Naive thymus-derived CD4-positive, alpha-beta T cell (primary cell): ENCODE measurements at regions not wholly inside any gene's neighbourhood (a gene's known extent, or its start where the extent isn't known, plus 50 kb on each side); places are given as distances from the start of the nearest gene placed in this dataset.
"Not testable (repeated sequence)": the region's sequence is repeated elsewhere in the genome, so short reads cannot be mapped to it uniquely, and the experiment has no call there.

ENCODE experiments used
- ATAC-seq: fragments of 150-1000 bp; cut with Tn5 transposase; 2 replicates; pipeline ENCODE4 v1.10.0; 2021; ENCODE audit warnings: mild to moderate bottlenecking, moderate library complexity
- CTCF ChIA-PET: fragments of 350-600 bp; sonication (Branson Sonifier 250); formaldehyde crosslinking; loops from one replicate; lab custom pipeline; 2021; ENCODE audit warnings: antibody characterized with exemption; lab: Charles Lee
- POLR2A ChIA-PET: fragments of 350-600 bp; sonication (Branson Sonifier 250); formaldehyde crosslinking; loops from one replicate; lab custom pipeline; 2021; ENCODE audit warnings: antibody characterized with exemption, inconsistent platforms; lab: Charles Lee
- DNase-seq, 9 donors: peaks; one replicate each; pipeline versions ENCODE4 v3.0.0 to v3.0.0-alpha.2; 2020 to 2022; ENCODE audit warnings: mixed read lengths in 1 of 9
- H3K27ac ChIP-seq: one replicate; pipeline ENCODE4 v1.7.0; 2013; ENCODE audit warnings: mild to moderate bottlenecking, low read depth, low read length, moderate library complexity
- H3K27me3 ChIP-seq, 2 donors: one replicate each; pipeline ENCODE4 v1.7.0; 2013; ENCODE audit warnings: low read length in 2 of 2, mild to moderate bottlenecking in 2 of 2, moderate library complexity in 2 of 2; ENCODE audit not compliant: control insufficient read depth in 2 of 2, insufficient read depth in 2 of 2
- H3K36me3 ChIP-seq, 3 experiments: 1 replicate in 2 of 3; 2 replicates in 1 of 3; pipeline ENCODE4 v1.7.0; 2013; ENCODE audit warnings: low read length in 3 of 3, mild to moderate bottlenecking in 3 of 3, moderate library complexity in 1 of 3; ENCODE audit not compliant: insufficient read depth in 3 of 3, control insufficient read depth in 2 of 3
- H3K4me1 ChIP-seq, 2 donors: one replicate each; pipeline ENCODE4 v1.7.0; 2013; ENCODE audit warnings: low read length in 2 of 2, mild to moderate bottlenecking in 2 of 2, moderate library complexity in 1 of 2; ENCODE audit not compliant: control insufficient read depth in 2 of 2, insufficient read depth in 2 of 2
- H3K4me3 ChIP-seq: 2 replicates; pipeline ENCODE4 v1.7.0; 2013; ENCODE audit warnings: mild to moderate bottlenecking, low read length
- H3K9me3 ChIP-seq, 3 experiments: 1 replicate in 2 of 3; 2 replicates in 1 of 3; pipeline ENCODE4 v1.7.0; 2013; ENCODE audit warnings: low read length in 3 of 3; ENCODE audit not compliant: control insufficient read depth in 2 of 3
- H3K27ac Mint-ChIP-seq, 9 donors: one replicate each; pipeline ENCODE4 v1.8.0; 2020 to 2022; ENCODE audit warnings: mixed read lengths in 9 of 9, mild to moderate bottlenecking in 8 of 9, moderate library complexity in 5 of 9, inconsistent platforms in 2 of 9
- H3K27me3 Mint-ChIP-seq, 5 donors: one replicate each; pipeline ENCODE4 v1.8.0; 2021 to 2022; ENCODE audit warnings: mixed read lengths in 5 of 5, mild to moderate bottlenecking in 1 of 5
- H3K36me3 Mint-ChIP-seq, 5 donors: one replicate each; pipeline ENCODE4 v1.8.0; 2020 to 2022; ENCODE audit warnings: mixed read lengths in 5 of 5, mild to moderate bottlenecking in 3 of 5, inconsistent platforms in 1 of 5
- H3K4me1 Mint-ChIP-seq, 7 donors: one replicate each; pipeline ENCODE4 v1.8.0; 2020 to 2022; ENCODE audit warnings: mixed read lengths in 7 of 7, mild to moderate bottlenecking in 3 of 7, inconsistent platforms in 1 of 7
- H3K4me3 Mint-ChIP-seq, 10 donors: one replicate each; pipeline ENCODE4 v1.8.0; 2020 to 2022; ENCODE audit warnings: mild to moderate bottlenecking in 10 of 10, mixed read lengths in 10 of 10, moderate library complexity in 6 of 10, inconsistent platforms in 2 of 10
- H3K9me3 Mint-ChIP-seq, 11 donors: one replicate each; pipeline ENCODE4 v1.8.0; 2020 to 2022; ENCODE audit warnings: mixed read lengths in 11 of 11, mild to moderate bottlenecking in 4 of 11, inconsistent platforms in 1 of 11, moderate library complexity in 1 of 11
- intact Hi-C, 2 donors: fragments of 100-400 bp; cut with micrococcal nuclease; formaldehyde crosslinking; loops; one replicate each; pipeline ENCODE4 v1.15.1; 2023

DNA sequence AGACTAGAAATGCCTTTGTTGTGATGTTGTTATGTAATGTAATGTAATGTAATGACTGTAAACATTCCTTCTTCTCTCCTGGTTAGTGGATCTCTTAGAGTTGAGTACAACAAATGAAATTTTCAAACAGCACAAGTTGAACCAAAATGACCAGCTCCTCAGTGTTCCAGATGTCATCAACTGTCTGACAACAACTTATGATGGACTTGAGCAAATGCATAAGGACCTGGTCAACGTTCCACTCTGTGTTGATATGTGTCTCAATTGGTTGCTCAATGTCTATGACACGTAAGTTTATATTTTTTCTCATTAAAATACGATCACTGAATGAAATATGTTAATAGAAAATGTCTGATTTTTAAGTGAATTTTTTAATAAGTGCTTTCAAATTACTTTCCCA lies 496.7 kb downstream of the UTRN start:
- H3K36me3 ChIP-seq: peaks cover 0 to 8% (median 0%) of the 10 kb centered on the region in 3 experiments
- intact Hi-C loops: loop anchor here in 1 of 2 donors (5.0 kb wide), 1 partner anchor 200 kb away; no protein-coding TSS in a partner anchor
- ATAC-seq (no peak), DNase-seq (no peak)
- H3K9me3 ChIP-seq: no peaks in the 10 kb centered on the region
- ChIA-PET CTCF (interaction anchor here (0.6 kb wide), 1 partner anchor 523 kb away, joined by 3 read pairs; no protein-coding TSS in a partner anchor), POLR2A (interaction anchor here (0.6 kb wide), 1 partner anchor 15 kb away, joined by 5 read pairs; no protein-coding TSS in a partner anchor)
- no peak overlapping the region for H3K27ac ChIP-seq
- Mint-ChIP-seq H3K4me1 (peaks cover 0 to 12% (median 4%) of the 10 kb centered on the region in 7 donors), H3K9me3 (no peaks in the 10 kb centered on the region), H3K36me3 (peaks cover 15 to 56% (median 37%) of the 10 kb centered on the region in 5 donors), H3K4me3 (no peak overlapping the region), H3K27me3 (no peaks in the 10 kb centered on the region), H3K27ac (no peak overlapping the region)
- H3K4me1 ChIP-seq: no peaks in the 10 kb centered on the region
- no peak overlapping the region for H3K4me3 ChIP-seq
- H3K27me3 ChIP-seq: no peaks in the 10 kb centered on the region

DNA sequence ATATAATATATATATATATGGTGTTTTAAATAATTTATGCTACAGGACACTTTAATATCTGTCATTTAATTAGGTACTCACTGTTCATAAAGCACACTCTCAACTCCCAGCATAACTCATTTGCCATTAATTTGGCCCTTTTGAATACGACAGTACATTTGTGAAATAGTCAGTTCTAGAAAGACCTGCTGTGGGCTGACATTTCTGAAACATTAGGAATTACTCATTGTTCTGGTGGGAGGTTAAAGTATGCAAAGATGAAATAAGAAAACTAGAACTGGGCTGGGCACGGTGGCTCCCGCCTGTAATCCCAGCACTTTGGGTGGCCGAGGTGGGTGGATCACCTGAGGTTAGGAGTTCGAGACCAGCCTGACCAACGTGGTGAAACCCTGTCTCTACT lies 497.5 kb downstream of the UTRN start:
- ChIA-PET CTCF (interaction anchor here (0.6 kb wide), 1 partner anchor 523 kb away, joined by 3 read pairs; no protein-coding TSS in a partner anchor), POLR2A (interaction anchor here (0.6 kb wide), 1 partner anchor 16 kb away, joined by 5 read pairs; no protein-coding TSS in a partner anchor)
- Histone ChIP-seq H3K36me3 (peaks cover 0 to 9% (median 0%) of the 10 kb centered on the region in 3 experiments), H3K27me3 (no peaks in the 10 kb centered on the region), H3K4me3 (no peak overlapping the region), H3K4me1 (no peaks in the 10 kb centered on the region), H3K27ac (no peak overlapping the region), H3K9me3 (no peaks in the 10 kb centered on the region)
- ATAC-seq (no peak), DNase-seq (no peak)
- H3K36me3 Mint-ChIP-seq: peaks cover 15 to 56% (median 33%) of the 10 kb centered on the region in 5 donors
- H3K4me3 Mint-ChIP-seq: no peak overlapping the region
- peaks cover 0 to 8% (median 3%) of the 10 kb centered on the region in 7 donors for H3K4me1 Mint-ChIP-seq
- no peaks in the 10 kb centered on the region for H3K27me3 Mint-ChIP-seq
- no peaks in the 10 kb centered on the region for H3K9me3 Mint-ChIP-seq
- H3K27ac Mint-ChIP-seq: no peak overlapping the region
- intact Hi-C loops: loop anchor here in 1 of 2 donors (5.0 kb wide), 1 partner anchor 200 kb away; no protein-coding TSS in a partner anchor

DNA sequence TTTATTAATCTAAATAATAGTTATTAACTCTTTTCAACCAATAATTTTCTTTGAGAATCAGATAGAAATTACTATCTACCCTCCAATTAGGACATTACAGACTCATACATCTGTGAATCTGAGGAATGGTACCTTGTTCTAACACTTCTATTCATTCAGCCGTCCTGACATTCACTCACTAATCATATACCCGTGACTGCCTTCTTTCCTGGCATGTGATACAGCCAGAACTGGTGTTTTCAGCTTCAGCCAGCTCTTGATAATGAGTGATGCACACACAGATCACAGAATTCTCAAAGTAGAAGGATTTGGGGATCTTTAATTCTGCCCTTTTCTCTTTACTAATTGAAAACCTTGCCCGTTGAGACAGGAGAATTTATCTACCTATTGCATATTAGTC lies 499.9 kb downstream of the UTRN start:
- peaks cover 0 to 16% (median 3%) of the 10 kb centered on the region in 3 experiments for H3K36me3 ChIP-seq
- no peak overlapping the region for H3K27ac ChIP-seq
- H3K9me3 Mint-ChIP-seq: no peaks in the 10 kb centered on the region
- H3K9me3 ChIP-seq: no peaks in the 10 kb centered on the region
- intact Hi-C loops: no loop called here
- H3K27me3 ChIP-seq: no peaks in the 10 kb centered on the region
- ATAC-seq (no peak), DNase-seq (no peak)
- peaks cover 0 to 8% (median 3%) of the 10 kb centered on the region in 7 donors for H3K4me1 Mint-ChIP-seq
- POLR2A ChIA-PET: no interaction called here
- no peak overlapping the region for H3K4me3 Mint-ChIP-seq
- peaks cover 15 to 60% (median 27%) of the 10 kb centered on the region in 5 donors for H3K36me3 Mint-ChIP-seq
- H3K4me3 ChIP-seq: no peak overlapping the region
- no peaks in the 10 kb centered on the region for H3K4me1 ChIP-seq
- CTCF ChIA-PET: no interaction called here
- H3K27ac Mint-ChIP-seq: no peak overlapping the region
- no peaks in the 10 kb centered on the region for H3K27me3 Mint-ChIP-seq

DNA sequence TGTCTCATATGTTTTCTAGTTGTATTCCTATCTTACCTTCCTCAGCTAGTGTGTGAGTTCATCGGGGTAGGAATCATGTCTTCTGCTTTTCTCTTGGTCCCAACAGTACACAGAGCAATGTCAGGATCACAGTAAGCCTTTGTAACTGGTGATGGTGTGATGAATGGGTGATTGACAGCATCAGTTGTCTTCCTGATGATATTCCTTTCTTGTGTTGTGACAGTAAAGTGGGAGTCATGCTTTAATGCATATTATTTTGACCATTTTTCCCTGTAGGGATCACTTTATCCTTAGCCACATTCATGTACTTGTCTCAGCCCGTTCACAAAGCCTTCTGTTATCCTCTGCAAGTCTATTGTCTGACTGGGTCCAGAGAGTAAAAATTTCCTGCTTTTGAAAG lies 501.7 kb downstream of the UTRN start:
- POLR2A ChIA-PET: no interaction called here
- peaks cover 8 to 62% (median 27%) of the 10 kb centered on the region in 5 donors for H3K36me3 Mint-ChIP-seq
- Histone ChIP-seq H3K4me1 (no peaks in the 10 kb centered on the region), H3K9me3 (no peaks in the 10 kb centered on the region), H3K27me3 (no peaks in the 10 kb centered on the region), H3K4me3 (no peak overlapping the region), H3K36me3 (peaks cover 0 to 21% (median 3%) of the 10 kb centered on the region in 3 experiments), H3K27ac (no peak overlapping the region)
- H3K4me1 Mint-ChIP-seq: peaks cover 0 to 5% (median 0%) of the 10 kb centered on the region in 7 donors
- no peak for DNase-seq
- no peak overlapping the region for H3K4me3 Mint-ChIP-seq
- ATAC-seq: no peak
- CTCF ChIA-PET: no interaction called here
- intact Hi-C loops: no loop called here
- H3K9me3 Mint-ChIP-seq: no peaks in the 10 kb centered on the region
- H3K27me3 Mint-ChIP-seq: no peaks in the 10 kb centered on the region
- peak overlapping the region in 3 of 9 donors; percentile 17 to 44 (median 19) for H3K27ac Mint-ChIP-seq

DNA sequence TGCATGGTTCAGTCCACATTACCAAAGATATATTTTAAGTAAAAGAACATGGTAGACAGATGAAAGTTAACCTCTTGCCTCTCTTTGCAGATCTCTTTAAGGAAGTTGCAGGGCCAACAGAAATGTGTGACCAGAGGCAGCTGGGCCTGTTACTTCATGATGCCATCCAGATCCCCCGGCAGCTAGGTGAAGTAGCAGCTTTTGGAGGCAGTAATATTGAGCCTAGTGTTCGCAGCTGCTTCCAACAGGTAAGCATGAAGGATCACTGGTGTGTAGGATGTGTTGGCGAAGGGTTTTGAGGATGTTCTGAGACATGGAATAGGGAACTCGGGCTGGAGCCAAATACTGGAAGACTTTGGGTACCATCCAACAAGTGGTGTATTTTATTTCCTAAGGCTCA lies 508.6 kb downstream of the UTRN start:
- no peaks in the 10 kb centered on the region for H3K27me3 ChIP-seq
- Mint-ChIP-seq H3K9me3 (peaks cover 0 to 23% (median 12%) of the 10 kb centered on the region in 11 donors), H3K27me3 (no peaks in the 10 kb centered on the region), H3K36me3 (peaks cover 28 to 80% (median 66%) of the 10 kb centered on the region in 5 donors), H3K4me1 (no peaks in the 10 kb centered on the region), H3K4me3 (no peak overlapping the region), H3K27ac (no peak overlapping the region)
- ATAC-seq (no peak), DNase-seq (no peak)
- H3K27ac ChIP-seq: no peak overlapping the region
- no peaks in the 10 kb centered on the region for H3K4me1 ChIP-seq
- intact Hi-C loops: no loop called here
- POLR2A ChIA-PET: no interaction called here
- H3K36me3 ChIP-seq: peaks cover 3 to 40% (median 10%) of the 10 kb centered on the region in 3 experiments
- CTCF ChIA-PET: interaction anchor here (0.9 kb wide), 1 partner anchor 14 kb away, joined by 3 read pairs; no protein-coding TSS in a partner anchor
- H3K9me3 ChIP-seq: no peaks in the 10 kb centered on the region
- no peak overlapping the region for H3K4me3 ChIP-seq

DNA sequence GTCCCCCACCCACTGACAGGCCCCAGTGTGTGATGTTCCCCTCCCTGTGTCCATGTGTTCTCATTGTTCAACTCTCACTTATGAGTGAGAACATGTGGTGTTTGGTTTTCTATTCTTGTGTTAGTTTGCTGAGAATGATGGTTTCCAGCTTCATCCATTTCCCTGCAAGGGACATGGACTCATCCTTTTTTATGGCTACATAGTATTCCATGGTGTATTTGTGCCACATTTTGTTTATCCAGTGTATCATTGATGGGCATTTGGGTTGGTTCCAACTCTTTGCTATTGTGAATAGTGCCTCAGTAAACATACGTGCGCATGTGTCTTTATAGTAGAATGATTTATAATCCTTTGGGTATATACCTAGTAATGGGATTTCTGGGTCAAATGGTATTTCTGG lies 509.9 kb downstream of the UTRN start:
- CTCF ChIA-PET, DNase-seq, H3K4me1 ChIP-seq, H3K4me1 Mint-ChIP-seq, POLR2A ChIA-PET, H3K4me3 Mint-ChIP-seq, H3K27ac Mint-ChIP-seq, H3K27me3 ChIP-seq, intact Hi-C loops, H3K9me3 ChIP-seq, ATAC-seq, H3K27ac ChIP-seq, H3K4me3 ChIP-seq, H3K27me3 Mint-ChIP-seq: not testable (repeated sequence)
- H3K36me3 Mint-ChIP-seq: peaks cover 37 to 82% (median 70%) of the 10 kb centered on the region in 5 donors
- H3K9me3 Mint-ChIP-seq: peaks cover 0 to 23% (median 12%) of the 10 kb centered on the region in 11 donors
- peaks cover 3 to 34% (median 7%) of the 10 kb centered on the region in 3 experiments for H3K36me3 ChIP-seq

DNA sequence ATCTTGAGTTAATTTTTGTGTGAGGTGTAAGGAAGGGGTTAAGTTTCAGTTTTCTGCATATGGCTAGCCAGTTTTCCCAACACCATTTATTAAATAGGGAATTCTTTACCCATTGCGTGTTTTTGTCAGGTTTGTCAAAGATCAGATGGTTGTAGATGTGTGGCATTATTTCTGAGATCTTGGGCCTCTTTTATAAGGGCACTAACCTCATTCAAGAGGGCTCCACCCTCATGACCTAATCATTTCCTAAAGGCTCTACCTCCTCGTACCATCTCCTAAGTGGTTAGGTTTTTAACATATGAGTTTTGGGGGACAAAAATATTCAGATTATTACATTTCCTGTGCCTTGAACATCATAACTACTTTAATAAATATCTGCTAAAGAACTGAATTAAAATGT lies 510.9 kb downstream of the UTRN start:
- POLR2A ChIA-PET: no interaction called here
- DNase-seq: no peak
- peaks cover 0 to 9% (median 0%) of the 10 kb centered on the region in 7 donors for H3K4me1 Mint-ChIP-seq
- H3K4me3 Mint-ChIP-seq: no peak overlapping the region
- Histone ChIP-seq H3K4me3 (no peak overlapping the region), H3K27ac (no peak overlapping the region), H3K36me3 (peaks cover 3 to 33% (median 7%) of the 10 kb centered on the region in 3 experiments), H3K27me3 (no peaks in the 10 kb centered on the region), H3K4me1 (no peaks in the 10 kb centered on the region), H3K9me3 (no peaks in the 10 kb centered on the region)
- ATAC-seq: no peak
- intact Hi-C loops: no loop called here
- peaks cover 0 to 23% (median 12%) of the 10 kb centered on the region in 11 donors for H3K9me3 Mint-ChIP-seq
- no peak overlapping the region for H3K27ac Mint-ChIP-seq
- peaks cover 36 to 81% (median 64%) of the 10 kb centered on the region in 5 donors for H3K36me3 Mint-ChIP-seq
- CTCF ChIA-PET: no interaction called here
- H3K27me3 Mint-ChIP-seq: no peaks in the 10 kb centered on the region
